Mesendoderm (in vitro differentiated cells): ENCODE measurements at regions not wholly inside any gene's neighbourhood (a gene's known extent, or its start where the extent isn't known, plus 50 kb on each side); places are given as distances from the start of the nearest gene placed in this dataset.

Experiments
- DNase-seq: peaks from one replicate; pipeline ENCODE4 v3.0.0; 2013
- H2AK5ac ChIP-seq: 2 replicates; pipeline ENCODE4 v1.6.1; 2013; ENCODE audit warnings: low read length, inconsistent platforms
- H2BK120ac ChIP-seq: 2 replicates; pipeline ENCODE4 v1.6.1; 2013; ENCODE audit warnings: low read depth, mild to moderate bottlenecking, low read length, moderate library complexity, mixed read lengths
- H2BK15ac ChIP-seq: replicated peaks from 2 replicates; pipeline ENCODE4 v1.6.1; 2013; ENCODE audit warnings: low read depth, mild to moderate bottlenecking, moderate library complexity
- H2BK5ac ChIP-seq: 2 replicates; pipeline ENCODE4 v1.6.1; 2013; ENCODE audit warnings: low read length, inconsistent platforms
- H3K18ac ChIP-seq: 2 replicates; pipeline ENCODE4 v1.6.1; 2013; ENCODE audit warnings: mild to moderate bottlenecking, low read length, mixed read lengths
- H3K23ac ChIP-seq: one replicate; pipeline ENCODE4 v1.6.1; 2013; ENCODE audit warnings: low read length
- H3K27ac ChIP-seq: 2 replicates; pipeline ENCODE4 v1.5.1; 2013; ENCODE audit warnings: low read depth, mild to moderate bottlenecking, inconsistent platforms, low read length, moderate library complexity
- H3K27me3 ChIP-seq: 2 replicates; pipeline ENCODE4 v1.6.1; 2013; ENCODE audit warnings: low read length, control low read depth, mild to moderate bottlenecking, inconsistent platforms; ENCODE audit not compliant: insufficient read depth, poor library complexity
- H3K36me3 ChIP-seq: 2 replicates; pipeline ENCODE4 v1.6.1; 2013; ENCODE audit warnings: low read length, inconsistent platforms; ENCODE audit not compliant: control insufficient read depth, insufficient read depth
- H3K4ac ChIP-seq: one replicate; pipeline ENCODE4 v1.6.1; 2013; ENCODE audit warnings: low read depth, mild to moderate bottlenecking, low read length, moderate library complexity
- H3K4me1 ChIP-seq: 2 replicates; pipeline ENCODE4 v1.6.1; 2013; ENCODE audit warnings: low read depth, low read length, inconsistent platforms; ENCODE audit not compliant: control insufficient read depth
- H3K4me2 ChIP-seq: 2 replicates; pipeline ENCODE4 v1.6.1; 2013; ENCODE audit warnings: low read length
- H3K4me3 ChIP-seq: 2 replicates; pipeline ENCODE4 v1.5.1; 2013; ENCODE audit warnings: mild to moderate bottlenecking, low read length
- H3K56ac ChIP-seq: one replicate; pipeline ENCODE4 v1.6.1; 2013; ENCODE audit warnings: low read length
- H3K79me1 ChIP-seq: 2 replicates; pipeline ENCODE4 v1.6.1; 2013; ENCODE audit warnings: low read length, inconsistent platforms
- H3K79me2 ChIP-seq: 2 replicates; pipeline ENCODE4 v1.6.1; 2013; ENCODE audit warnings: mild to moderate bottlenecking, low read length; ENCODE audit not compliant: control insufficient read depth, insufficient read depth
- H3K9ac ChIP-seq: 2 replicates; pipeline ENCODE4 v1.6.1; 2013; ENCODE audit warnings: low read length, inconsistent platforms
- H4K5ac ChIP-seq: one replicate; pipeline ENCODE4 v1.6.1; 2013; ENCODE audit warnings: low read length
- H4K8ac ChIP-seq: one replicate; pipeline ENCODE4 v1.6.1; 2013; ENCODE audit warnings: low read depth, mild to moderate bottlenecking, control low read depth, low read length, moderate library complexity
- WGBS: extraction: QIAGEN DNeasy Blood & Tissue Kit; methylation state at CpG from one replicate; pipeline ENCODE4 v1.1.7; 2013; ENCODE audit warnings: low lambda C conversion rate, missing lambda C conversion rate; ENCODE audit not compliant: insufficient coverage; ENCODE audit errors: extremely low coverage; 5-methylcytosine and 5-hydroxymethylcytosine counted together

DNA sequence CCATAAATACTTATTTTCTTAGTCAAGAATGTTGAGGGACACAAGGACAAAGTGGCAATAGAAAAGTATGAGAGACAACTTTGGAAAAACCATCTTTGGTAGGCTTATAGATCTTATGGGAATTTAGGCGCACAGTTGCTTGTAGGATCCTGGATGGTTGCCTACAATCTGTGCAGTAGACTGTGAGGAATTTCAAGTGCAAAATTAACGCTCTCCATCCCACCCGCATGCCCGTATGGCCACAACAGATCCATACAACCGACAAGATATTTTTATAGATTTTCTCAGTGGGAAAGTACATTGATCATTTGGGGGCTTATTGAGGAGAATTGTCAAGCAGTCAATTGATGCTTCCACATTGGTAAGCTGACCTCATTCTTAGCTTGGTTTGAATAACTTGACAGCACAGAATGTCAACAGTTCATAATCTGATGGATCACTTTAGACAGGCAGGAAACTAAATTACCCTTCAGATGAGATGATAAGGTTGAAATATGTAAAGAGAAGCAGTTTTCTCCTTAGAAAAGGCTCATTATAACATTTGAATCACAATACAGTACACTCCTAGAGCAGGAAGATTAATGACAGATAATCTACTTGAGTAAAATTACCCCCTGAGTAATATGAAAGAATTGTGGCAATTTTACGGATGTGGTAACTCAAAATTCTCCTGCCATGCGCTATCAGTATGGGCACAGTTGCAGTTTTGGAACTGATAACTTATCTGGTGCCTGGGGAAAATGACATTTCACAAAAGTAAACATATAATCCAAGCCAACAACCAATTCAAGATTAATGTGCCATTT is 479.7 kb downstream of the KIF20B start:
- Histone ChIP-seq H3K79me1 (no peaks in the 10 kb centered on the region), H3K18ac (no peak overlapping the region), H2BK120ac (no peak overlapping the region), H3K56ac (no peak overlapping the region), H3K4me1 (no peaks in the 10 kb centered on the region), H2AK5ac (no peak overlapping the region), H2BK5ac (no peak overlapping the region), H2BK15ac (no peak overlapping the region), H3K4me3 (no peak overlapping the region), H4K5ac (no peak overlapping the region), H3K23ac (no peak overlapping the region), H3K36me3 (no peaks in the 10 kb centered on the region), H3K4ac (no peak overlapping the region), H3K9ac (no peak overlapping the region), H3K4me2 (no peak overlapping the region), H3K27ac (no peak overlapping the region), H3K79me2 (no peaks in the 10 kb centered on the region), H3K27me3 (no peaks in the 10 kb centered on the region), H4K8ac (no peak overlapping the region)
- DNase-seq: no peak
- no CpG with 5 or more reads among the region's 7 CpGs for WGBS

DNA sequence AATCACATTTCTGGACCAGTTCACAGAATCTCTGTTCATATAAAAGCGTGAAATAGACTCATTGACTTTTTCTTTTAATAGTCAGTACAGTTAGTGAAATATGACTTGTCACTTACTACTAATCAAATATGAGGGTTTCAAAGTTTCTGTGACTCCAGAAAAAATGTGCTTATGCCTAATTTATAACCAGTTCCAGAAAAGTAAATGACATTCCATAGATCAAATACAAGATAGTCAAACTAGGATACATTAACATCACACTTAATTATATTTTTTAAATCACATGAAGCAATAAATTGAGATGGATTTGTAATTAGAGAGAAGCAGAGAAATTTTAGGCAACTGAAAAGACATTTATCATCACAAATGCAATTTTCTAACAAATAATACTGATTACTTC is 491.4 kb downstream of the KIF20B start:
- Histone ChIP-seq H3K27ac (no peak overlapping the region), H3K4me3 (no peak overlapping the region)
- no CpG with 5 or more reads among the region's 1 CpG for WGBS

DNA sequence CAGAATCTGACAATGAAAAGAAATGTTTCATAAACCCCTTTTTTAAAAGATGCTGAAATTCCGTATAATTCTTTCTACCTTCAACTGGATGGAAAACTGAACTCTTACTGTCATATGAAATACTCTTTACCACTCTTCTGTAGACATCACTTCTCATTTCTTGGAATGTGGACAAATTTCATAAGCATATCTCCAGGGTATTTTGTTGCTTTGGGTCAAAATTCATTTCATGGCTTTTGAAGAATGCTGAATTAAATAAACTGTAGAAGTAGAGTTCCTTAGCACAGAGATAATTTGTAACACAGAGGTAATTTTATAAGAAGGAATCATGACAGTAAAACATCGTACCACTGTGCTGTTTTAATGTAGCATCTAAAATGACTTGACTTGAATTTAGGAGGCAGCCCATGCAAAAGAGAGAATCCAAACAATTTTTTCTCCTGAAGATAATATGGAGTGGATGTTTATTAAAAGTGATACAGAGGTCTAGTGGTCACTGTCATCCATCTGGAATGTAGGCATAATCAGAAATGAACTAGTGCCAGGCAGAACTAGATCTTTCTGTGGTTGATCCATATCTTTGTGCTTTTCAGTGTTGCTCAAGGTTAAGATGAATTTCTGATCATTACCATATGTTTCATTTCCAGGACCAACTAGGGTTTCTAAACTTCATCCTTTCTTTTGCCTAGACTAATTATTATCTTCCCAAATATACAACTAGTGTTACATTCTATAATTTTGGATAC is 492.0 kb downstream of the KIF20B start:
- Histone ChIP-seq H2BK120ac (no peak overlapping the region), H3K18ac (no peak overlapping the region), H3K4me2 (no peak overlapping the region), H3K4me1 (no peaks in the 10 kb centered on the region), H4K8ac (no peak overlapping the region), H3K79me2 (no peaks in the 10 kb centered on the region), H2AK5ac (no peak overlapping the region), H2BK15ac (no peak overlapping the region), H3K56ac (no peak overlapping the region), H2BK5ac (no peak overlapping the region), H3K27me3 (no peaks in the 10 kb centered on the region), H3K23ac (no peak overlapping the region), H3K4ac (no peak overlapping the region), H3K4me3 (no peak overlapping the region), H3K79me1 (no peaks in the 10 kb centered on the region), H4K5ac (no peak overlapping the region), H3K36me3 (no peaks in the 10 kb centered on the region), H3K27ac (no peak overlapping the region), H3K9ac (no peak overlapping the region)
- DNase-seq: no peak
- no CpG with 5 or more reads among the region's 2 CpGs for WGBS

More for the DNA sequence above, 491.4 kb downstream of the KIF20B start:
- H3K4ac ChIP-seq: no peak overlapping the region
- no peak overlapping the region for H2BK120ac ChIP-seq
- H3K36me3 ChIP-seq: no peaks in the 10 kb centered on the region
- H3K27me3 ChIP-seq: no peaks in the 10 kb centered on the region
- H2BK5ac ChIP-seq: no peak overlapping the region
- H3K18ac ChIP-seq: no peak overlapping the region
- no peak overlapping the region for H3K4me2 ChIP-seq
- no peaks in the 10 kb centered on the region for H3K79me1 ChIP-seq
- no peaks in the 10 kb centered on the region for H3K4me1 ChIP-seq
- no peak overlapping the region for H3K56ac ChIP-seq
- H4K5ac ChIP-seq: no peak overlapping the region
- H2BK15ac ChIP-seq: no peak overlapping the region
- H3K23ac ChIP-seq: no peak overlapping the region
- H4K8ac ChIP-seq: no peak overlapping the region
- DNase-seq: no peak
- H2AK5ac ChIP-seq: no peak overlapping the region
- H3K79me2 ChIP-seq: no peaks in the 10 kb centered on the region
- H3K9ac ChIP-seq: no peak overlapping the region

DNA sequence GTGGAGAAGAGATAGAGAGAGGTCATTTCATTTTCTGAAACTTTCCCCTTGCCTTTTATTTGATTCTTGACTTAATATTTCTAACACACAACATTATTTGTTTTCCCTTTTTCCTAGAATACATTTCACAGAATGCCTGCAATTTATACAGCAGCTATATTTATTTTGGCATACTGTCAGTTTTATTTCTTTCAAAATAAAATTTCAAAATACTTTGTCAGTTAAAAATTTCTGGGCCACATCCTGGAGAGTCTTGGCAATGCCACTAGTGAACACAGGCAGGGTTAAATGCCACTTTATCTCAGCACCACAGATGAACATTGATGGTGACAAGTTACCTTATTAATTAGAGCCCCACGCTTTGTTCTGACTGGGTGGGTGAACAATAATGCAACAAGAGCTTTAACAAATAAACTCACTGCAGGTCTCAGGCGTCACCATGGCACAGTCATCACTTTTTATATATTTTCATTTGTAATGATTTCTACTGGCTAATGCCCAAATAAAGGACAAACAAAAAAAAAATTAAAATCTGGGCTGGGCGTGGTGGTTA is 494.0 kb downstream of the KIF20B start:
- H2BK120ac ChIP-seq: no peak overlapping the region
- H3K56ac ChIP-seq: no peak overlapping the region
- no peak overlapping the region for H3K27ac ChIP-seq
- H3K36me3 ChIP-seq: no peaks in the 10 kb centered on the region
- no peak overlapping the region for H3K4me2 ChIP-seq
- no peaks in the 10 kb centered on the region for H3K4me1 ChIP-seq
- H3K27me3 ChIP-seq: no peaks in the 10 kb centered on the region
- WGBS: no CpG with 5 or more reads among the region's 3 CpGs
- no peak overlapping the region for H3K9ac ChIP-seq
- no peak overlapping the region for H3K23ac ChIP-seq
- H2BK5ac ChIP-seq: no peak overlapping the region
- no peak for DNase-seq
- no peaks in the 10 kb centered on the region for H3K79me1 ChIP-seq
- no peak overlapping the region for H4K8ac ChIP-seq
- no peak overlapping the region for H3K4me3 ChIP-seq
- H3K79me2 ChIP-seq: no peaks in the 10 kb centered on the region
- no peak overlapping the region for H3K4ac ChIP-seq
- no peak overlapping the region for H3K18ac ChIP-seq
- no peak overlapping the region for H2AK5ac ChIP-seq
- H4K5ac ChIP-seq: no peak overlapping the region
- H2BK15ac ChIP-seq: no peak overlapping the region

DNA sequence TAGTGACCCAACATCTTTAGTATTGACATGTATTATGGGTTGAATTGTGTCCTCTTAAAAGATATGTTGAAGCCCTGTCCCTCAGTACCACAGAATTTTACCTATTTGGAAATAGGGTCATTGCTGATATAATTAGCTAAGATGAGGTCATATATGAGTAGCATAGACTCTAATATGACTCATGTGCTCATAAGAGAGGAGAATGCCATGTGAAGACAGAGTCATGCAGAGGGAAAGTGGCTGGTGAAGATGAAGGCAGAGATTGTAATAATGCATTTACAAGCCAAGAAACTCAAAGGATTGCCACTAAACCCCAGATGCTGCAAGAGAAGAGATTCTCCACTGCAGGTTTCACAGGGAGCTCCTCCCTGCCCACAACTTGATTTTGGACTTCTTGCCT is 496.4 kb downstream of the KIF20B start:
- Histone ChIP-seq H3K4me1 (no peaks in the 10 kb centered on the region), H3K4me2 (no peak overlapping the region), H2BK15ac (no peak overlapping the region), H3K79me1 (no peaks in the 10 kb centered on the region), H3K27ac (no peak overlapping the region), H3K4me3 (no peak overlapping the region), H3K9ac (no peak overlapping the region), H3K23ac (no peak overlapping the region), H2AK5ac (no peak overlapping the region), H3K56ac (no peak overlapping the region), H3K18ac (no peak overlapping the region), H2BK120ac (no peak overlapping the region), H4K8ac (no peak overlapping the region), H4K5ac (no peak overlapping the region), H3K27me3 (no peaks in the 10 kb centered on the region), H3K4ac (no peak overlapping the region), H2BK5ac (no peak overlapping the region), H3K36me3 (no peaks in the 10 kb centered on the region), H3K79me2 (no peaks in the 10 kb centered on the region)
- no peak for DNase-seq
